Stimulated activated CD4-positive, alpha-beta T cell treated with anti-CD3 and anti-CD28 coated beads, Interleukin-12 subunit alpha, Interleukin-12 subunit beta, amount 100 ng/mL, for 24 hours (primary cell): ENCODE measurements at regions not wholly inside any gene's neighbourhood (a gene's known extent, or its start where the extent isn't known, plus 50 kb on each side); places are given as distances from the start of the nearest gene placed in this dataset.
"Not testable (repeated sequence)": the region's sequence is repeated elsewhere in the genome, so short reads cannot be mapped to it uniquely, and the experiment has no call there.

Experiments
- DNase-seq, 2 experiments: peaks; one replicate each; pipeline ENCODE4 v3.0.0-alpha.2; 2020; ENCODE audit warnings: low read depth in 2 of 2

- no peak for DNase-seq
Observed at GRCh38 chr20:4435671-4436455, 186.8 kb upstream of the ADRA1D start.

GRCh38 chr20:4435225-4435624 is 186.1 kb upstream of the ADRA1D start:
- no peak for DNase-seq

GRCh38 chr20:4434681-4435080 is 185.6 kb upstream of the ADRA1D start:
- DNase-seq: no peak

DNA sequence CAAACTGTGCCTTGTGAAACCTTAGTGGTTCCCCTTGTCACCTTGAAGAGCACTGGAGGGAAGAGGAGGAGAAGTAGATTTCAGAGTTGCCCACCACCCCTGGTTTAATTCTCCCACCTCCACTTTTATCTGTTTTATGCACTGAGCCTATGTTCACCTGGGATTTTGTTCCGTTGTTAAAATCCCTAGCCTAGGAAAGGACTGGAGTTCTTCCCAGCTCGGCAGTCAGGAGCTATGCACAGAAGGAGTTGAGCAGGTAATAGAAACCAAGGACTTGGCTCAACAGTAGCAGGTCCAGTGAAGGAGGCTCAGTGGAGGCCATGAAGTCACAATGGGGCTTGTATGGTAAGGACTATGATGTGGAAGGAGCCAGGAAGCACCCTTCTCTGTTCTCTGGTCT is 182.4 kb upstream of the ADRA1D start:
- no peak for DNase-seq

- not testable (repeated sequence) for DNase-seq
Observed at GRCh38 chr20:4430826-4431225, 181.7 kb upstream of the ADRA1D start.

- no peak for DNase-seq
Observed at GRCh38 chr20:4427940-4428586, 179.0 kb upstream of the ADRA1D start.

- DNase-seq: no peak
Observed at GRCh38 chr20:4418141-4418540, 169.1 kb upstream of the ADRA1D start.

- no peak for DNase-seq
Observed at GRCh38 chr20:4415281-4415680, 166.2 kb upstream of the ADRA1D start.

- DNase-seq: no peak
Observed at GRCh38 chr20:4413314-4414049, 164.4 kb upstream of the ADRA1D start.

GRCh38 chr20:4412216-4412615 is 163.1 kb upstream of the ADRA1D start:
- DNase-seq: no peak

GRCh38 chr20:4411744-4412143 is 162.7 kb upstream of the ADRA1D start:
- no peak for DNase-seq

GRCh38 chr20:4406627-4407026 is 157.5 kb upstream of the ADRA1D start:
- no peak for DNase-seq

DNA sequence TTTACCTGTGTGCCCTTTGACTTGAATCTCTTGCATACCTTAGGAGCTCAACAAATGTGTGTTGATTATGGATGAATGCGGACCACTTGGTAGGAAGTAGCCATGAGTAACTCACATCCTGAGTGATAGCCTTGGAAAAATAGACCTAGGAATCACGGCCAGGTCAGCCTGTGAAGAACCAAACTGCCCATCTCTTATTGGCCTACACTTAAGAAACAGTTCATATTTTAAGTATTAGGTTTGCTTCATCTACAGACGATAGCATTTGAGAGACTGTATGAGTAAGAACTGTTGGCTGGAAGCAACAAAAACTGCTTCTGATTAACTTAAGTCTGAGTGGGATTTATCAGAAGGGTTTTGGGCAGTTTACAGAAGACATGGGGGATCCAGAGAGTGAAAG is 152.5 kb upstream of the ADRA1D start:
- DNase-seq: no peak

GRCh38 chr20:4384961-4385360 is 135.9 kb upstream of the ADRA1D start:
- no peak for DNase-seq

DNA sequence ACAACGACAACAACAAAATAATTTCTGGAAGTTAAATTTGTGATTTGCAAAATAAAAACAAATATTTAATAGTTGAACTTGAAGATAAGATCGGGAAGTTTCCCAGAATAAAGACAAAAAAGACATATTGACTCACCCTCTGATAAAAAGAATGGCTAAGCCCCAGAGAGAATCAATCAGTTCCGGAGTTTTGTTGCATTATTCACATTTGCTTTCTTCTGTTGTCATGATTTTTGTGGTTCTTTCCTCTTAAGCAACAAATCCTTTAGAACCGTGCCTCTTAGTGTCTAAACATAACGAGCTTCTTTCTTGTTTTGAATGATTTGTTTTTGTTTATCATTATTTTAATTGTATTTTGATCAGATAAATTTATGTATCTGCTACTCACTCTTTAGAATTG is 134.9 kb upstream of the ADRA1D start:
- no peak for DNase-seq

DNA sequence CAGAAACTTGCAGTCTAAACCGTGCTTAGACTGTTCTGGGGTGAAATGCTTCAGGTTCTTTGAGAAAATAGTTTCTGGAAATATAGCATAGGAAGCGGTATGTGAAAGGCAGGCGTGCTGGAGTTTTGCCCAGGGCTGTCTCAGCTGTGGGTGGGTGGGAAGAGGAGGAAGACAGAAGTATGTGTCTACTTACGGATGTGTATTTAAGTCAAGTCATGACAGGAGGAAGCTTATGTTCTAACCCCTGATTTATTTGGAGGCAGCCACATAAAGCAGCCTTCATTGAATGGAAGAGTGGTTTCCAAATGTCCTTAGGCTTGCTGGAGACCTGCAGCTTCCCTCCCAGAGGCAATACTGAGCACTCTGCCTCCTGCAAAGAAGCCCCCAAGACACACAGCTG is 126.8 kb upstream of the ADRA1D start:
- DNase-seq: no peak

DNA sequence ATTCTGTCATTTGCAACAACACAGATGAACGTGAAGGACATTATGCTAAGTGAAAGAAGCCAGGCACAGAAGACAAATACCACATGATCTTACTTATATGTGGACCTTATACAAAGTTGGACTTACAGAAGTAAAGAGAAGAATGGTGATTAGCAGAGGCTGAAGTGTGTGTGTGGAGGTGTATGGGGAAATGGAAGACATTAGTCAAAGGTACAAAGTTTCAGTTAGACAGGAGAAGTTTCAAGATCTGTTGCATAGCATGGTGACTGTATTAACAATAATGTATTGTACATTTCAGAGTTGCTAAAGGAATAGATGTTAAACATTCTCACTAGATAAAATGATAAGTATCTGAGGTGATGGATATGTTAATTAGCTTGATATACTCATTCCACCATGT is 124.4 kb upstream of the ADRA1D start:
- DNase-seq: no peak

DNA sequence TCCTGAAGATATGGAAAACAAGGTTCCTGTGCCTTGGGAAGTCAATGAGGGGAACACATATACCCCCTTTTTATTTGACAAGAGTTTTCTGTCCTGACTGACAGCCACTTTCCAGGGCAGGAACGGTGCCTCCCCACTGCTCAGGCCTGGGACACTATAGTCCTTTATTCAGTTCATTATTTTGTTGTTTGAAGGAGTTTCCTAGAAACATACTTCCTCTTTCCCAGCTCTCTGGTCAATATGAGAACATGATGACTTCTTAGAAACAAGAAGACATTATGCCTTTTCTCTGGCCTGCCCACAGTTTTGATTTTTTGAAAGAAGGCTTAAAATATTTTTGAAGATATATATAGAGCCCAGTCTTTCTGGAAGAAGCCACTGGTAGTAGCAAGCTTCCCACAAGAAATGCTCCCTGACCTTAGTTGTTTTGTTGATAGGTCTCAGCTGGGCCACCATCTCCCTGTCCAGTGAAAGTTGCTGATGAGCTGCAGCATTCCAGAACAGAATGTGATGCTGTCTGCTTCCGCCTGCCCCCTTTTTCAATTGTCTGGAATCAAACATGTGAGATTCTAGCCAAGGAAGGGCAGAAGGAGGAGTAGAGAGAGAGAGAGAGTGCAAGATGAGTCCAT is 122.7 kb upstream of the ADRA1D start:
- no peak for DNase-seq

- no peak for DNase-seq
Observed at GRCh38 chr20:4370851-4371250, 121.8 kb upstream of the ADRA1D start.

DNA sequence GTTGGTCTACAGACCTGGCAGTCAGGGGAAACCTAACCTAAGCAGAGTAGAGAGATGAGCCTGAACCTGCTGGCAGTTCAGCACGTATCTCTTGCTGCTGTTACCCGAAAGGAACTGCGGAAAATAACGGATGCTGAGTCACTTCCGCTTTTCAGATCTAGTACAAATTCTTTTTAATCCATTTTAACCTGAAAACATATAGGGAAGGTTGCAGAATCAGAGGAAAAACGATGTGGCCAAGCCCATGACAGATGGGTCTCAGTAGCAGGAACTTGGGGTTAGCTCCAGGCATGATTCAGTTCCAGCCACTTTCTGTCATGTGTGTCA is 120.7 kb upstream of the ADRA1D start:
- DNase-seq: peak; percentile 8 to 35

- no peak for DNase-seq
Observed at GRCh38 chr20:4369119-4369797, 120.2 kb upstream of the ADRA1D start.

DNA sequence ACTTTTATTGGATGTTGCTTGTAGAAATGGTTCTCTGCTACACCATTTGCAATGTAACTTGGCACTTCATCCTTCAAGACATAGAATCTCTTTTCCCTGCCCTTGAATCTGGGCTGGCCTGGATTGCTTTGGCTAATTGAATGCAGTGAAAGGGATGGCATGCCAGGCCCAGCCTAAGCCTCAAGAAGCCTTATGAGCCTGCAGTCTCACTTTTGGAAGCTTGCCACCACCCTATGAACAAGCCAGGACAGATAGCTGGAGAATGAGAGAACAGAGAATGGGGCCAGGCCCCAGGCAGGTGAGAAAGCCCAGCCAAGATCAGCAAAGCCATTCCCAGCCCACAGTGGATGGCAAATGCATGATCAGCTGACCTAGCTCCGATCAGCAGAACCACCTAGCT is 117.0 kb upstream of the ADRA1D start:
- no peak for DNase-seq
